ENCODE measurements at regions not wholly inside any gene's neighbourhood (a gene's known extent, or its start where the extent isn't known, plus 50 kb on each side); places are given as distances from the start of the nearest gene placed in this dataset.

GRCh38 chr2:64904413-64905329 is 84.5 kb upstream of the SLC1A4 start:
- Histone ChIP-seq H3K36me3 (ENCODE audit: control insufficient read depth, insufficient read depth, low read length) (no peaks in the 10 kb centered on the region), H3K4me1 (ENCODE audit: control insufficient read depth, insufficient read depth, low read length) (peaks cover 6% of the 10 kb centered on the region), H3K27ac (ENCODE audit: low read depth, low read length) (no peak overlapping the region), H3K9me3 (ENCODE audit: control insufficient read depth, insufficient read depth, low read length) (no peaks in the 10 kb centered on the region), H3K4me3 (ENCODE audit: low read depth, low read length) (no peak overlapping the region), H3K27me3 (ENCODE audit: control insufficient read depth, insufficient read depth, low read length) (no peaks in the 10 kb centered on the region)
- WGBS (ENCODE audit: insufficient coverage), result 40% methylated on average over 7 of the region's 11 CpGs
- DNase-seq (ENCODE audit: low read depth in 4 of 6, low spot score in 6 of 6), result peak in 1 of 6 donors; percentile 23

DNA sequence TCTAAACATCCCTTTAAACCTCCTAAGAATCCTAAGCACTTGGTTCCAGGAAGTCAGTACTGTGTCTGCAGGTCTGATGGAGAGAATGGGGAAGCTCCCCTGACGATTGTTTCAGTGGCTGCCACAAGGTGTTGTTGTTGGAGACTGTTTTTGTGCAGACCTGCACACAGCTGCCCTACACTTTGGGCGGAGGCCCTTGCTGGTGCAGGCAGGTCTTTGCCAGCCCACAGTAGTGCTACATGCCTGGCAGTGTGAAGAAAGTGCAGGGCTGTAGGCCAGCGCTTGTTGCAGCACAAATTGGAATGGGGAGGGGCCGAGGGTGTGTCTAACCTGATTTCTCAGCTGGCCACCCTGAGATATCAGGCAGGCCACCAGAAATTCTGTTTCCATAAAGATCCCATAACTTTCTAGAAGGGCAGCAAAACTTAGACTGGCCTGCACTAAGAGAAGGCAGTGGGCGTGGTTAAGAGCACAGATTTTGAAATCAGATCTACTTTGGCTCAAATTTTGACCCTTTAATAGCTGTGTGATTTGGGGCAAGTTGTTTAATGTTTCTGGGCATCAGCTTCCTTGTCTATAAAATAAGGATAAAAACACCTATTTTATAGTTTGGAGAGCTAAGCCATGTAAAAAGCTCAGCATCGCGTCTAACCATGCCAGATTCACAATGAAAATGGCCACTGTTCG is 83.7 kb upstream of the SLC1A4 start:
- H3K27ac ChIP-seq (ENCODE audit: low read depth, low read length), result no peak overlapping the region
- no peaks in the 10 kb centered on the region for H3K27me3 ChIP-seq (ENCODE audit: control insufficient read depth, insufficient read depth, low read length)
- 84% methylated on average over 8 of the region's 8 CpGs for WGBS (ENCODE audit: insufficient coverage)
- no peak overlapping the region for H3K4me3 ChIP-seq (ENCODE audit: low read depth, low read length)
- no peaks in the 10 kb centered on the region for H3K36me3 ChIP-seq (ENCODE audit: control insufficient read depth, insufficient read depth, low read length)
- DNase-seq (ENCODE audit: low read depth in 4 of 6, low spot score in 6 of 6), result no peak
- H3K4me1 ChIP-seq (ENCODE audit: control insufficient read depth, insufficient read depth, low read length), result peaks cover 6% of the 10 kb centered on the region
- H3K9me3 ChIP-seq (ENCODE audit: control insufficient read depth, insufficient read depth, low read length), result no peaks in the 10 kb centered on the region

DNA sequence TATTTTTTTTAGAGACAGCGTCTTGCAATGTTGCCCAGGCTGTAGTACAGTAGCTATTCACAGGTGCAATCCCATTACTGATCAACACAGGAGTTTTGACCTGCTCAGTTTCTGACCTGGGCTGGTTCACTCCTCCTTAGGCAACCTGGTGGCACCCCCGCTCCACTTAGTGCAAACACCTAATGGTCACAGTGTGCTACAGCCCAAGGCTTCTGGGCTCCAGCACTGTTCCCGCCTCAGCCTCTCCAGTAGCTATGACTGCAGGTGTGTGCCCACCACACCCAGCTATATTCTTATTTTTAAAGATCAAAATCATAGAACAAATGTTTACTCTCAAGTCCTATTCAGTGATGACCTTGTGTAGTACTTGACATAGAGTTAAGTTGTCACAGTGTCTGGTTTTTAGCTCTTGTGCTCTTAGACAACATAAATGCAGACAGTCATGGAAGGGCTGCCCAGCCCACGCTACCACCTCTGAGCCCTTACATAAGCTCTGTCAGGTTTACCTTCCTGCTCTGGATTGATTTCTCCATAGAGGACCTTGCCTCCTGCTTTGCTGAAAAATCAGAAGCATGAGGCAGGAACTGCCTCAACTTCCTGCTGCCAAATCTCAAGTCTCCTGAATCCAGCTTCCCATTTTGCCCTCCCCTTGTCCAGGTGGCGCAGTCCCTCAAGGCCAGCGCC is 82.2 kb upstream of the SLC1A4 start:
- DNase-seq (ENCODE audit: low read depth in 4 of 6, low spot score in 6 of 6), result no peak
- H3K36me3 ChIP-seq (ENCODE audit: control insufficient read depth, insufficient read depth, low read length), result no peaks in the 10 kb centered on the region
- H3K4me1 ChIP-seq (ENCODE audit: control insufficient read depth, insufficient read depth, low read length), result peaks cover 6% of the 10 kb centered on the region
- H3K4me3 ChIP-seq (ENCODE audit: low read depth, low read length), result no peak overlapping the region
- H3K9me3 ChIP-seq (ENCODE audit: control insufficient read depth, insufficient read depth, low read length), result no peaks in the 10 kb centered on the region
- H3K27ac ChIP-seq (ENCODE audit: low read depth, low read length), result no peak overlapping the region
- H3K27me3 ChIP-seq (ENCODE audit: control insufficient read depth, insufficient read depth, low read length), result no peaks in the 10 kb centered on the region
- WGBS (ENCODE audit: insufficient coverage), result 89% methylated on average over 5 of the region's 6 CpGs

- H3K27ac ChIP-seq (ENCODE audit: low read depth, low read length), result no peak overlapping the region
- peaks cover 6% of the 10 kb centered on the region for H3K4me1 ChIP-seq (ENCODE audit: control insufficient read depth, insufficient read depth, low read length)
- H3K9me3 ChIP-seq (ENCODE audit: control insufficient read depth, insufficient read depth, low read length), result no peaks in the 10 kb centered on the region
- no peak overlapping the region for H3K4me3 ChIP-seq (ENCODE audit: low read depth, low read length)
- no peak for DNase-seq (ENCODE audit: low read depth in 4 of 6, low spot score in 6 of 6)
- WGBS (ENCODE audit: insufficient coverage), result 100% methylated on average over 1 of the region's 2 CpGs
- no peaks in the 10 kb centered on the region for H3K36me3 ChIP-seq (ENCODE audit: control insufficient read depth, insufficient read depth, low read length)
- H3K27me3 ChIP-seq (ENCODE audit: control insufficient read depth, insufficient read depth, low read length), result no peaks in the 10 kb centered on the region
Measured at GRCh38 chr2:64908406-64908805, 80.8 kb upstream of the SLC1A4 start.

- H3K4me3 ChIP-seq (ENCODE audit: low read depth, low read length), result no peak overlapping the region
- H3K36me3 ChIP-seq (ENCODE audit: control insufficient read depth, insufficient read depth, low read length), result no peaks in the 10 kb centered on the region
- 83% methylated on average over 4 of the region's 4 CpGs for WGBS (ENCODE audit: insufficient coverage)
- no peaks in the 10 kb centered on the region for H3K4me1 ChIP-seq (ENCODE audit: control insufficient read depth, insufficient read depth, low read length)
- H3K27ac ChIP-seq (ENCODE audit: low read depth, low read length), result no peak overlapping the region
- DNase-seq (ENCODE audit: low read depth in 4 of 6, low spot score in 6 of 6), result no peak
- no peaks in the 10 kb centered on the region for H3K27me3 ChIP-seq (ENCODE audit: control insufficient read depth, insufficient read depth, low read length)
- H3K9me3 ChIP-seq (ENCODE audit: control insufficient read depth, insufficient read depth, low read length), result no peaks in the 10 kb centered on the region
Measured at GRCh38 chr2:64910523-64910922, 78.7 kb upstream of the SLC1A4 start.

- H3K27ac ChIP-seq (ENCODE audit: low read depth, low read length), result no peak overlapping the region
- H3K9me3 ChIP-seq (ENCODE audit: control insufficient read depth, insufficient read depth, low read length), result no peaks in the 10 kb centered on the region
- H3K4me3 ChIP-seq (ENCODE audit: low read depth, low read length), result no peak overlapping the region
- DNase-seq (ENCODE audit: low read depth in 4 of 6, low spot score in 6 of 6), result no peak
- no peaks in the 10 kb centered on the region for H3K4me1 ChIP-seq (ENCODE audit: control insufficient read depth, insufficient read depth, low read length)
- 63% methylated on average over 1 of the region's 1 CpG for WGBS (ENCODE audit: insufficient coverage)
- no peaks in the 10 kb centered on the region for H3K36me3 ChIP-seq (ENCODE audit: control insufficient read depth, insufficient read depth, low read length)
- no peaks in the 10 kb centered on the region for H3K27me3 ChIP-seq (ENCODE audit: control insufficient read depth, insufficient read depth, low read length)
Measured at GRCh38 chr2:64910972-64911433, 78.2 kb upstream of the SLC1A4 start.

- H3K36me3 ChIP-seq (ENCODE audit: control insufficient read depth, insufficient read depth, low read length), result no peaks in the 10 kb centered on the region
- WGBS (ENCODE audit: insufficient coverage), result 29% methylated on average over 2 of the region's 5 CpGs
- no peak overlapping the region for H3K4me3 ChIP-seq (ENCODE audit: low read depth, low read length)
- no peaks in the 10 kb centered on the region for H3K9me3 ChIP-seq (ENCODE audit: control insufficient read depth, insufficient read depth, low read length)
- H3K27ac ChIP-seq (ENCODE audit: low read depth, low read length), result no peak overlapping the region
- H3K27me3 ChIP-seq (ENCODE audit: control insufficient read depth, insufficient read depth, low read length), result no peaks in the 10 kb centered on the region
- H3K4me1 ChIP-seq (ENCODE audit: control insufficient read depth, insufficient read depth, low read length), result peaks cover 4% of the 10 kb centered on the region
- DNase-seq (ENCODE audit: low read depth in 4 of 6, low spot score in 6 of 6), result peak in 1 of 6 donors; percentile 43
Measured at GRCh38 chr2:64913357-64913869, 75.8 kb upstream of the SLC1A4 start.

DNA sequence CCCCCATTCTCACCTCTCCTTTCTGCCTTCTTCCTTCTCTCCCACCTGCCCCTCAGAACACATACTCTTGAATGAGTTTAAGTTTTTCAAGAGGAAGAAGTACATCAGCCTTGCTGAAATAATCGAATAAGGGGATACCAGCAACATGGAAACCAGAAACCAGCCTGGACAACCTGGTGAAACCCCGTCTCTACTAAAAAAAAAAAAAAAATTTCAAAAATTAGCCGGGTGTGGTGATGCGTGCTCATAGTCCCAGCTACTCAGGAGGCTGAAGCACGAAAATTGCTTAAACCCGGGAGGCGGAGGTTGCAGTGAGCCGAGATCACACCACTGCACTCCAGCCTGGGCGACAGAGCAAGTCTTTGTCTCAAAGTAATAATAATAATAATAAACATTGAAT is 75.0 kb upstream of the SLC1A4 start:
- H3K36me3 ChIP-seq (ENCODE audit: control insufficient read depth, insufficient read depth, low read length), result no peaks in the 10 kb centered on the region
- peaks cover 2% of the 10 kb centered on the region for H3K9me3 ChIP-seq (ENCODE audit: control insufficient read depth, insufficient read depth, low read length)
- no peak overlapping the region for H3K27ac ChIP-seq (ENCODE audit: low read depth, low read length)
- no peaks in the 10 kb centered on the region for H3K27me3 ChIP-seq (ENCODE audit: control insufficient read depth, insufficient read depth, low read length)
- DNase-seq (ENCODE audit: low read depth in 4 of 6, low spot score in 6 of 6), result no peak
- 88% methylated on average over 3 of the region's 9 CpGs for WGBS (ENCODE audit: insufficient coverage)
- H3K4me1 ChIP-seq (ENCODE audit: control insufficient read depth, insufficient read depth, low read length), result peaks cover 8% of the 10 kb centered on the region
- no peak overlapping the region for H3K4me3 ChIP-seq (ENCODE audit: low read depth, low read length)

GRCh38 chr2:64914735-64915509 is 74.3 kb upstream of the SLC1A4 start:
- Histone ChIP-seq H3K27me3 (ENCODE audit: control insufficient read depth, insufficient read depth, low read length) (no peaks in the 10 kb centered on the region), H3K9me3 (ENCODE audit: control insufficient read depth, insufficient read depth, low read length) (peaks cover 2% of the 10 kb centered on the region), H3K27ac (ENCODE audit: low read depth, low read length) (no peak overlapping the region), H3K4me1 (ENCODE audit: control insufficient read depth, insufficient read depth, low read length) (peaks cover 8% of the 10 kb centered on the region), H3K36me3 (ENCODE audit: control insufficient read depth, insufficient read depth, low read length) (no peaks in the 10 kb centered on the region), H3K4me3 (ENCODE audit: low read depth, low read length) (no peak overlapping the region)
- WGBS (ENCODE audit: insufficient coverage), result 93% methylated on average over 2 of the region's 7 CpGs
- peak in 2 of 6 donors; percentile 13 to 27 for DNase-seq (ENCODE audit: low read depth in 4 of 6, low spot score in 6 of 6)
